H9 (cell line): ENCODE measurements at regions not wholly inside any gene's neighbourhood (a gene's known extent, or its start where the extent isn't known, plus 50 kb on each side); places are given as distances from the start of the nearest gene placed in this dataset.

Experiments
- DNase-seq: peaks from one replicate; pipeline ENCODE4 v3.0.0-alpha.2; 2017
- H2AFZ ChIP-seq: one replicate; pipeline ENCODE4 v1.6.1; 2013; ENCODE audit warnings: mild to moderate bottlenecking, low read length, control low read depth, moderate library complexity
- H2AK5ac ChIP-seq: 2 replicates; pipeline ENCODE4 v1.6.1; 2013; ENCODE audit warnings: low read length, control low read depth, mixed read lengths; ENCODE audit not compliant: insufficient read length
- H2BK120ac ChIP-seq: one replicate; pipeline ENCODE4 v1.6.1; 2013; ENCODE audit warnings: low read depth, mild to moderate bottlenecking, low read length, control low read depth, inconsistent platforms; ENCODE audit not compliant: poor library complexity, severe bottlenecking
- H2BK12ac ChIP-seq: 2 replicates; pipeline ENCODE4 v1.6.1; 2013; ENCODE audit warnings: low read length, control low read depth, mixed read lengths, low read depth; ENCODE audit not compliant: insufficient read length
- H2BK15ac ChIP-seq: 2 replicates; pipeline ENCODE4 v1.6.1; 2013; ENCODE audit warnings: low read depth, low read length, control low read depth
- H2BK20ac ChIP-seq: one replicate; pipeline ENCODE4 v1.6.1; 2013; ENCODE audit warnings: low read depth, mild to moderate bottlenecking, low read length, control low read depth, inconsistent platforms; ENCODE audit not compliant: poor library complexity, severe bottlenecking
- H2BK5ac ChIP-seq: 2 replicates; pipeline ENCODE4 v1.6.1; 2013; ENCODE audit warnings: low read length, control low read depth, mixed read lengths; ENCODE audit not compliant: insufficient read length
- H3K14ac ChIP-seq: 2 replicates; pipeline ENCODE4 v1.6.1; 2013; ENCODE audit warnings: low read length, control low read depth; ENCODE audit not compliant: insufficient read depth
- H3K18ac ChIP-seq: 2 replicates; pipeline ENCODE4 v1.6.1; 2013; ENCODE audit warnings: low read depth, mild to moderate bottlenecking, mixed read lengths, low read length, control low read depth; ENCODE audit not compliant: insufficient read length
- H3K23ac ChIP-seq: 2 replicates; pipeline ENCODE4 v1.6.1; 2013; ENCODE audit warnings: low read length, control low read depth, mixed read lengths, low read depth; ENCODE audit not compliant: insufficient read length
- H3K23me2 ChIP-seq: 2 replicates; pipeline ENCODE4 v1.6.1; 2013; ENCODE audit warnings: low read depth, mild to moderate bottlenecking, mixed read lengths, low read length, control low read depth; ENCODE audit not compliant: insufficient read length, poor library complexity, severe bottlenecking
- H3K27ac ChIP-seq: 2 replicates; pipeline ENCODE4 v1.5.1; 2013; ENCODE audit warnings: low read length, control low read depth, mixed read lengths, low read depth; ENCODE audit not compliant: insufficient read length
- H3K27me3 ChIP-seq: 2 replicates; pipeline ENCODE4 v1.6.1; 2013; ENCODE audit warnings: low read length, control low read depth, inconsistent platforms; ENCODE audit not compliant: insufficient read depth
- H3K4ac ChIP-seq: 2 replicates; pipeline ENCODE4 v1.6.1; 2013; ENCODE audit warnings: low read depth, mild to moderate bottlenecking, control low read depth, inconsistent platforms, low read length, moderate library complexity
- H3K4me1 ChIP-seq: 2 replicates; pipeline ENCODE4 v1.6.1; 2013; ENCODE audit warnings: low read length, control low read depth, inconsistent platforms; ENCODE audit not compliant: insufficient read depth
- H3K4me2 ChIP-seq: 2 replicates; pipeline ENCODE4 v1.6.1; 2013; ENCODE audit warnings: low read length, control low read depth, mixed read lengths; ENCODE audit not compliant: insufficient read length, insufficient read depth
- H3K56ac ChIP-seq: 2 replicates; pipeline ENCODE4 v1.6.1; 2013; ENCODE audit warnings: low read depth, mild to moderate bottlenecking, mixed read lengths, low read length, control low read depth; ENCODE audit not compliant: insufficient read length
- H3K79me1 ChIP-seq: 2 replicates; pipeline ENCODE4 v1.6.1; 2013; ENCODE audit warnings: low read depth, mild to moderate bottlenecking, moderate library complexity, low read length, control low read depth, inconsistent platforms; ENCODE audit not compliant: insufficient read depth, poor library complexity, severe bottlenecking
- H3K79me2 ChIP-seq: 2 replicates; pipeline ENCODE4 v1.6.1; 2013; ENCODE audit warnings: low read length, control low read depth, inconsistent platforms; ENCODE audit not compliant: insufficient read depth
- H3K9ac ChIP-seq: 2 replicates; pipeline ENCODE4 v1.6.1; 2013; ENCODE audit warnings: low read length, control low read depth, mixed read lengths; ENCODE audit not compliant: insufficient read length; ENCODE audit errors: extremely low read depth
- H3K9me3 ChIP-seq: one replicate; pipeline ENCODE4 v1.6.1; 2013; ENCODE audit warnings: low read depth, low read length, inconsistent platforms; ENCODE audit not compliant: control insufficient read depth
- H3T11ph ChIP-seq: one replicate; pipeline ENCODE4 v1.6.1; 2013; ENCODE audit warnings: mild to moderate bottlenecking, low read length, control low read depth, inconsistent platforms
- H4K20me1 ChIP-seq: one replicate; pipeline ENCODE4 v1.6.1; 2013; ENCODE audit not compliant: control insufficient read depth, insufficient read length, insufficient read depth
- H4K5ac ChIP-seq: 2 replicates; pipeline ENCODE4 v1.6.1; 2013; ENCODE audit warnings: low read depth, mild to moderate bottlenecking, mixed read lengths, low read length, control low read depth; ENCODE audit not compliant: insufficient read length
- H4K8ac ChIP-seq: replicated peaks from 2 replicates; pipeline ENCODE4 v1.6.1; 2013; ENCODE audit warnings: low read length, control low read depth, mixed read lengths, low read depth; ENCODE audit not compliant: insufficient read length
- H4K91ac ChIP-seq: 2 replicates; pipeline ENCODE4 v1.6.1; 2013; ENCODE audit warnings: low read depth, mild to moderate bottlenecking, moderate library complexity, mixed read lengths, low read length, control low read depth; ENCODE audit not compliant: insufficient read length
- H3K27ac Mint-ChIP-seq, 3 experiments: 2 replicates in 2 of 3; 3 replicates in 1 of 3; pipeline ENCODE4 v1.8.0; 2020 to 2021; ENCODE audit warnings: mixed read lengths in 3 of 3, mild to moderate bottlenecking in 1 of 3, moderate library complexity in 1 of 3
- H3K27me3 Mint-ChIP-seq: 2 replicates; pipeline ENCODE4 v1.8.0; 2021; ENCODE audit warnings: low read depth, mild to moderate bottlenecking, moderate library complexity, mixed read lengths
- H3K36me3 Mint-ChIP-seq, 3 experiments: 2 replicates in 2 of 3; 3 replicates in 1 of 3; pipeline ENCODE4 v1.8.0; 2020 to 2021; ENCODE audit warnings: low read depth in 3 of 3, mixed read lengths in 3 of 3; ENCODE audit not compliant: insufficient read depth in 1 of 3
- H3K4me1 Mint-ChIP-seq, 2 experiments: 2 replicates each; pipeline ENCODE4 v1.8.0; 2020; ENCODE audit warnings: mixed read lengths in 2 of 2
- H3K4me3 Mint-ChIP-seq, 2 experiments: 2 replicates in 1 of 2; 3 replicates in 1 of 2; pipeline ENCODE4 v1.8.0; 2020 to 2021; ENCODE audit warnings: mild to moderate bottlenecking in 2 of 2, mixed read lengths in 2 of 2, moderate library complexity in 1 of 2
- H3K9me3 Mint-ChIP-seq, 2 experiments: 2 replicates in 1 of 2; 3 replicates in 1 of 2; pipeline ENCODE4 v1.8.0; 2020; ENCODE audit warnings: mild to moderate bottlenecking in 2 of 2, mixed read lengths in 2 of 2, moderate library complexity in 1 of 2
- CTCF ChIP-seq: fragments of 200-600 bp; sonication (generic); conservative IDR thresholded peaks from 3 replicates; pipeline ENCODE4 v1.8.0; 2021; ENCODE audit warnings: antibody characterized with exemption, mild to moderate bottlenecking
- WGBS: extraction: QIAGEN DNeasy Blood & Tissue Kit; methylation state at CpG from one replicate; pipeline ENCODE4 v1.1.7; 2013; ENCODE audit warnings: missing lambda C conversion rate, low lambda C conversion rate, mixed read lengths; ENCODE audit not compliant: insufficient read length; ENCODE audit errors: extremely low coverage; 5-methylcytosine and 5-hydroxymethylcytosine counted together

- no peak overlapping the region for H4K8ac ChIP-seq
- DNase-seq: no peak
- H4K5ac ChIP-seq: no peak overlapping the region
- Mint-ChIP-seq H3K9me3 (peaks cover 11 to 13% of the 10 kb centered on the region in 2 experiments), H3K27ac (no peak overlapping the region), H3K36me3 (peaks cover 10 to 24% (median 12%) of the 10 kb centered on the region in 3 experiments), H3K4me3 (no peak overlapping the region), H3K4me1 (0 out of 4 replicates have a peak, but pooled peaks cover 0 to 2% of the 10 kb centered on the region in 2 experiments), H3K27me3 (no peaks in the 10 kb centered on the region; the same call in 1 of the 2 replicates)
- no peak overlapping the region for H2BK120ac ChIP-seq
- no peak overlapping the region for H3T11ph ChIP-seq
- H3K4me2 ChIP-seq: no peak overlapping the region
- H3K4me1 ChIP-seq: no peaks in the 10 kb centered on the region; the same call in 1 of the 2 replicates
- H4K91ac ChIP-seq: no peak overlapping the region
- no peak overlapping the region for H3K9ac ChIP-seq
- no peak overlapping the region for H2BK15ac ChIP-seq
- H2AK5ac ChIP-seq: no peak overlapping the region
- H2AFZ ChIP-seq: no peak overlapping the region
- no peaks in the 10 kb centered on the region for H3K79me1 ChIP-seq
- H3K18ac ChIP-seq: no peak overlapping the region
- no peaks in the 10 kb centered on the region for H3K9me3 ChIP-seq
- H4K20me1 ChIP-seq: no peaks in the 10 kb centered on the region
- H2BK12ac ChIP-seq: no peak overlapping the region
- H3K4ac ChIP-seq: no peak overlapping the region
- no peak overlapping the region for H3K27ac ChIP-seq
- H3K14ac ChIP-seq: no peak overlapping the region
- H3K23me2 ChIP-seq: no peaks in the 10 kb centered on the region
- no peak overlapping the region for H2BK20ac ChIP-seq
- TF ChIP-seq CTCF: no peak
- no CpG with 5 or more reads among the region's 4 CpGs for WGBS
- H3K56ac ChIP-seq: no peak overlapping the region
- H3K79me2 ChIP-seq: no peaks in the 10 kb centered on the region
- no peak overlapping the region for H2BK5ac ChIP-seq
- H3K27me3 ChIP-seq: no peaks in the 10 kb centered on the region
- no peak overlapping the region for H3K23ac ChIP-seq
Measured at GRCh38 chr10:6333086-6333485, 130.4 kb downstream of the PFKFB3 start.
